ENCODE measurements at regions not wholly inside any gene's neighbourhood (a gene's known extent, or its start where the extent isn't known, plus 50 kb on each side); places are given as distances from the start of the nearest gene placed in this dataset.

DNA sequence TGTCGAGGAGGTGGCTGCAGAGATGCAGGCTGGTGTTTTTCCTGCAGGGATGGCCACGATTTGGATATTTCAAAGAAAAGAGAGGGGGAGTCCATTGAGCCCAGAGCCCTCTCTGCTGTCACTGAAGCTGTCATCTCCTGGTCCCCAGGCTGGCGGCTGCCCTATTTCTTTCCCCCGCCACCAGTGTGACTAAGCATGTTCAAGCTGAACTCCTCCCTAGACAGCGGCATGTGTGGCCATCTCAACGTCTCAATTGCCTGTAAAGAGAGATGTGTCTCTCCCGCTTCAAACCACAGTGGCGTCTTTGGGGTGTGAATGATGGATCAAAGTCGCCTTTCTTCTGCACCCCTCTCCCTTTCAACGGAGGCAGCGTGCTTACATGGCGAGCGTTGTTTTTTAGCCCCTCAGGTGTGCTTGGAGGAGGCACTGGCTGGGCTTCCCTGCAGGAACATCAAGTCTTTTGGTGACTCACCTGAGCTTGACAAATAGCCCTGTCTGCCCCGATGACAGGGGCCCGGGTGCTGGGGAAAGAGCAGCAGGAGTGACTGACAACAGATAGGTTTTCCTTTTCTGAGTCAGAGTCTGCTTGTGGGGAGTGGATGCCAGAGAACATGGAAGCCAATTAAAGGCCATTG is 346.4 kb upstream of the AJAP1 start:
- no peak for DNase-seq (ENCODE audit: low read depth, low spot score)
- in situ Hi-C loops (cut with HindIII; ENCODE audit: low sequenced_read_pairs), result no loop called here
- no peak overlapping the region for H3K4me3 ChIP-seq (ENCODE audit: low read depth, low read length)
- TF ChIP-seq, protein P1, sequence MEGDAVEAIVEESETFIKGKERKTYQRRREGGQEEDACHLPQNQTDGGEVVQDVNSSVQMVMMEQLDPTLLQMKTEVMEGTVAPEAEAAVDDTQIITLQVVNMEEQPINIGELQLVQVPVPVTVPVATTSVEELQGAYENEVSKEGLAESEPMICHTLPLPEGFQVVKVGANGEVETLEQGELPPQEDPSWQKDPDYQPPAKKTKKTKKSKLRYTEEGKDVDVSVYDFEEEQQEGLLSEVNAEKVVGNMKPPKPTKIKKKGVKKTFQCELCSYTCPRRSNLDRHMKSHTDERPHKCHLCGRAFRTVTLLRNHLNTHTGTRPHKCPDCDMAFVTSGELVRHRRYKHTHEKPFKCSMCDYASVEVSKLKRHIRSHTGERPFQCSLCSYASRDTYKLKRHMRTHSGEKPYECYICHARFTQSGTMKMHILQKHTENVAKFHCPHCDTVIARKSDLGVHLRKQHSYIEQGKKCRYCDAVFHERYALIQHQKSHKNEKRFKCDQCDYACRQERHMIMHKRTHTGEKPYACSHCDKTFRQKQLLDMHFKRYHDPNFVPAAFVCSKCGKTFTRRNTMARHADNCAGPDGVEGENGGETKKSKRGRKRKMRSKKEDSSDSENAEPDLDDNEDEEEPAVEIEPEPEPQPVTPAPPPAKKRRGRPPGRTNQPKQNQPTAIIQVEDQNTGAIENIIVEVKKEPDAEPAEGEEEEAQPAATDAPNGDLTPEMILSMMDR (IDR thresholded peaks at IDR 0.05; ENCODE audit: low read depth, low read length), result no peak

DNA sequence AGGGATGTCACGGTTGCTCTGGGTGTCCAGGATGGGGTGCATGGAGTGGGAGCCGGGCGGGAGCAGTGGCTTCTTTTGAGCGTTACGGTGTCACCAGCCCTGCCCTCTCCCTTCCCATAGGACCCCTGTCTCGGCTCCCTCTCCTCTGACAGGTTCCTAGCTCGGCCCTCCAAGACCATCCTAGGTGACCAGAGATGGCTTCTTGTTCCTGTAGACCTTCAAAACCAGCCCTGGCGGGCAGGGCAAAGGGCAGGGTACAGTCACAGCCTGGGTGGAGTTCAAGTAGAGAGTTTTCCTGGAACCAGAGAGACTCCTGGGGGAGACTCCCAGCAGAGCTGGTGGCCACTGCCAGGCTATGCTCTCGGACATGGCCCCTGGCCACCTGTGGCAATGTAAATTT is 345.6 kb upstream of the AJAP1 start:
- TF ChIP-seq, protein P1 (IDR thresholded peaks at IDR 0.05; ENCODE audit: low read depth, low read length), result no peak
- no peak for DNase-seq (ENCODE audit: low read depth, low spot score)
- H3K4me3 ChIP-seq (ENCODE audit: low read depth, low read length), result no peak overlapping the region
- in situ Hi-C loops (cut with HindIII; ENCODE audit: low sequenced_read_pairs), result no loop called here

DNA sequence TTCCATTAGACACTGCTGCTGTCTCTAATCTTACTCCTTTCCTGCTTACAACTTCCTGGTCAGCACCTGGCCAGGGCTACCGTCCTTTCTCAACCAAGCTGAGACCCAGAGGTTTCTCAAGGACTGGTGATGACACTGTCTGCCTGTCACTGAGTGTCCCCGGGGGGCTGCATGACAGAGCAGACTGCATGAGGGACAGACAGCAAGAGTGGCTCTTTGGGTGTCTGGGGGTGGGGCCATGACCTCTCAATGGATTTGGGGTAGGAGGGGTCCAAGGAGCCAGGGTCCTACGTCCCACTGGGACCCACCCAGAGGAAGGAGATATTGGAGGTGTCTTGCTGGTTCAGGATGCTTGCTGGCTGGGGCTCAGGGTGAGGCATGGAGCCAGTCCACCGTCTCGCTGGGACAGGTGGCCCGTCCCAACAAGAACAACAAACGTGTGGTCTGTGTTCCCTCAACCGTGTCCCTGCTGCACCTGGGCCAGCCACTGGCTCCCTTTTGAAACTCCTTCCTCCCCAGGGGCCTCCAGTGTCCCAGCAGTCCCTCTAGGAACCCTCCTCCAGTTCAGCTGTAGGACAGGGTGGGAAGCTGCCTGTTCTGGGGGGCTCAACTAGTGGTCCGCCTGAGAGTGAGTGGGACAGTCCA is 344.6 kb upstream of the AJAP1 start:
- in situ Hi-C loops (cut with HindIII; ENCODE audit: low sequenced_read_pairs), result no loop called here

DNA sequence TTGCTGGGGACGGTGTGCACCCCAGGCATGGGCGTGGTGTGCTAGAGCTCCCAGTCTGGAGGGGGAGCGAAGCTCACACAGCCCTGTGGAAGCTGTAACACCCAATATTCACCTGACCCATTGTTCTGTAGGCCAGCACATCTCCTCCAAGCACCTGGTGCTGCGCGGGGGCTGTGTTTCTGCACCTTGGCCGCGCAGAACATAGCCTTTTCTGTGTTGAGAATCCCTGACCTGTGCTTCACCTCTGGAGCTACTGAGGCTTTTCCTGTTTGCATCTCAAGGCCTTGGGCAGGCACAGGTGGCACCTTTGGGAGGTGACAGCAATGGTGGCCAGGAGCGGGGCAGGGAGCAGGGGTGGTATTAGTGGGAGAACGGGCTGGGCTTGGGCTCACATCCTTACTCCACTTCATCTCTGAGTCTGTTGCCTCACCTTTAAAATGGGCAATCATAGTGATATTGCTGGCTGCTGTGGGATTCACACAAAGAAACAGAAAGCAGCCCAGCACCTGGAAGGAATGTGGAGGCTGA is 343.9 kb upstream of the AJAP1 start:
- TF ChIP-seq, protein P1 (IDR thresholded peaks at IDR 0.05; ENCODE audit: low read depth, low read length), result no peak
- in situ Hi-C loops (cut with HindIII; ENCODE audit: low sequenced_read_pairs), result no loop called here
- DNase-seq (ENCODE audit: low read depth, low spot score), result no peak
- no peak overlapping the region for H3K4me3 ChIP-seq (ENCODE audit: low read depth, low read length)

More for the DNA sequence above, 344.6 kb upstream of the AJAP1 start:
- H3K4me3 ChIP-seq (ENCODE audit: low read depth, low read length), result no peak overlapping the region
- TF ChIP-seq, protein P1 (IDR thresholded peaks at IDR 0.05; ENCODE audit: low read depth, low read length), result no peak
- DNase-seq (ENCODE audit: low read depth, low spot score), result no peak

DNA sequence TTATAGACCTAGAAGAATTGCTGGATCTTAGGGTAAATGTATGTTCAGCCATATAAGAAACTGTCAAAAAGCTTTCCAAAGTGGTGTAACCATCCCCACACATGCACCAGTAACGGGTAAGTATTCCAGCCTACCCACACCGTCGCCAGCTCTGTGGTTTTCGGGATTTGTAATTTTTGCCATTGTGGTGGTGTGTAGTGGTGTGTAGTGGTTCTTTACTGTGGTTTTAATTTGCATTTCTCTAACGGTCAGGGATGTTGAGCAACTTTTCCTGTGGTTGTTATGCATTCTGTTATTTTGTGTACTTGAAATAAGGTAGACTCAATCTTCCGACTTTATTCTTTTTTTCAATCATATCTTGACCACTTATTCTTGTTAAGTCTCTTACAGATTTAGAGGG is 342.4 kb upstream of the AJAP1 start:
- DNase-seq (ENCODE audit: low read depth, low spot score), result no peak
- TF ChIP-seq, protein P1 (IDR thresholded peaks at IDR 0.05; ENCODE audit: low read depth, low read length), result no peak
- in situ Hi-C loops (cut with HindIII; ENCODE audit: low sequenced_read_pairs), result no loop called here
- no peak overlapping the region for H3K4me3 ChIP-seq (ENCODE audit: low read depth, low read length)

DNA sequence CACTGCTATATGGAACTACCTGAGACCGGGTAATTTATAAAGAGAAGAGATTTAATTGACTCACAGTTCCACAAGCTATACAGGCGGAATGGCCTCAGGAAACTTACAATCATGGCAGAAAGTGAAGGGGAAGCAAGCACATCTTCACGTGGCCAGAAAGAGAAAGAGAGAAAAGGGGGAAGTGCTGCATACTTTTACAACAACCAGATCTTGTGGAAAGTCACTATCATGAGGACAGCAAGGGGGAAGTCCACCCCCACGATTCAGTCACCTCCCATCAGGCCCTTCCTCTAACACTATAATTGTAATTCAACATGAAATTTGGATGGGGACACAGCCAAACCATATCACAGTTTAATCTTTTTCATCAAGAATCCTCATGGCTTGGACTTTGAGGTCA is 339.2 kb upstream of the AJAP1 start:
- H3K4me3 ChIP-seq (ENCODE audit: low read depth, low read length), result no peak overlapping the region
- in situ Hi-C loops (cut with HindIII; ENCODE audit: low sequenced_read_pairs), result no loop called here
- TF ChIP-seq, protein P1 (IDR thresholded peaks at IDR 0.05; ENCODE audit: low read depth, low read length), result no peak
- no peak for DNase-seq (ENCODE audit: low read depth, low spot score)

Measured in astrocyte of the spinal cord (primary cell).